ENCODE measurements at regions not wholly inside any gene's neighbourhood (a gene's known extent, or its start where the extent isn't known, plus 50 kb on each side); places are given as distances from the start of the nearest gene placed in this dataset.

GRCh38 chr2:204110338-204110741 lies 173.8 kb downstream of the ICOS start:
- peak; percentile 34 for DNase-seq

- DNase-seq = peak; percentile 58
Observed at GRCh38 chr2:204110751-204111516, 174.4 kb downstream of the ICOS start.

- peak; percentile 36 for DNase-seq
Observed at GRCh38 chr2:204112084-204112770, 175.7 kb downstream of the ICOS start.

- DNase-seq = no peak
Observed at GRCh38 chr2:204114295-204115136, 178.0 kb downstream of the ICOS start.

- DNase-seq = no peak
Observed at GRCh38 chr2:204115137-204116056, 178.8 kb downstream of the ICOS start.

- DNase-seq = no peak
Observed at GRCh38 chr2:204116159-204116792, 179.7 kb downstream of the ICOS start.

GRCh38 chr2:204122425-204122824 lies 185.9 kb downstream of the ICOS start:
- no peak for DNase-seq

GRCh38 chr2:204124140-204124750 lies 187.7 kb downstream of the ICOS start:
- DNase-seq = no peak

- no peak for DNase-seq
Observed at GRCh38 chr2:204126705-204127104, 190.1 kb downstream of the ICOS start.

GRCh38 chr2:204127238-204127637 lies 190.7 kb downstream of the ICOS start:
- no peak for DNase-seq

GRCh38 chr2:204129591-204130294 lies 193.2 kb downstream of the ICOS start:
- no peak for DNase-seq

- no peak for DNase-seq
Observed at GRCh38 chr2:204131621-204132020, 195.1 kb downstream of the ICOS start.

GRCh38 chr2:204133476-204133875 lies 196.9 kb downstream of the ICOS start:
- no peak for DNase-seq

- DNase-seq = no peak
Observed at GRCh38 chr2:204134421-204134820, 197.9 kb downstream of the ICOS start.

GRCh38 chr2:204135752-204136151 lies 199.2 kb downstream of the ICOS start:
- no peak for DNase-seq

GRCh38 chr2:204138206-204138605 lies 201.6 kb downstream of the ICOS start:
- DNase-seq = no peak

- no peak for DNase-seq
Observed at GRCh38 chr2:204140246-204140645, 203.7 kb downstream of the ICOS start.

- DNase-seq = no peak
Observed at GRCh38 chr2:204143216-204144014, 206.9 kb downstream of the ICOS start.

- no peak for DNase-seq
Observed at GRCh38 chr2:204144492-204144891, 207.9 kb downstream of the ICOS start.

- peak; percentile 91 for DNase-seq
Observed at GRCh38 chr2:204145263-204145751, 208.7 kb downstream of the ICOS start.
